B cell (primary cell): ENCODE measurements at regions not wholly inside any gene's neighbourhood (a gene's known extent, or its start where the extent isn't known, plus 50 kb on each side); places are given as distances from the start of the nearest gene placed in this dataset.

Source experiments
- EZH2 ChIP-seq: IDR thresholded peaks from 2 replicates; pipeline ENCODE4 v1.6.1; 2012; ENCODE audit warnings: borderline replicate concordance, low read depth, mild to moderate bottlenecking, moderate library complexity, low read length; ENCODE audit not compliant: insufficient read depth, poor library complexity, severe bottlenecking
- TF ChIP-seq, protein P1 (sequence below): fragments of 200-600 bp; IDR thresholded peaks from one replicate; pipeline ENCODE4 v1.8.0; 2022; ENCODE audit warnings: antibody characterized with exemption, mild to moderate bottlenecking

GRCh38 chr1:229205854-229206253, 65.1 kb upstream of the RAB4A start:
- TF ChIP-seq, protein P1, sequence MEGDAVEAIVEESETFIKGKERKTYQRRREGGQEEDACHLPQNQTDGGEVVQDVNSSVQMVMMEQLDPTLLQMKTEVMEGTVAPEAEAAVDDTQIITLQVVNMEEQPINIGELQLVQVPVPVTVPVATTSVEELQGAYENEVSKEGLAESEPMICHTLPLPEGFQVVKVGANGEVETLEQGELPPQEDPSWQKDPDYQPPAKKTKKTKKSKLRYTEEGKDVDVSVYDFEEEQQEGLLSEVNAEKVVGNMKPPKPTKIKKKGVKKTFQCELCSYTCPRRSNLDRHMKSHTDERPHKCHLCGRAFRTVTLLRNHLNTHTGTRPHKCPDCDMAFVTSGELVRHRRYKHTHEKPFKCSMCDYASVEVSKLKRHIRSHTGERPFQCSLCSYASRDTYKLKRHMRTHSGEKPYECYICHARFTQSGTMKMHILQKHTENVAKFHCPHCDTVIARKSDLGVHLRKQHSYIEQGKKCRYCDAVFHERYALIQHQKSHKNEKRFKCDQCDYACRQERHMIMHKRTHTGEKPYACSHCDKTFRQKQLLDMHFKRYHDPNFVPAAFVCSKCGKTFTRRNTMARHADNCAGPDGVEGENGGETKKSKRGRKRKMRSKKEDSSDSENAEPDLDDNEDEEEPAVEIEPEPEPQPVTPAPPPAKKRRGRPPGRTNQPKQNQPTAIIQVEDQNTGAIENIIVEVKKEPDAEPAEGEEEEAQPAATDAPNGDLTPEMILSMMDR = no peak
- TF ChIP-seq EZH2 = no peak
